ENCODE measurements at regions not wholly inside any gene's neighbourhood (a gene's known extent, or its start where the extent isn't known, plus 50 kb on each side); places are given as distances from the start of the nearest gene placed in this dataset.

- Histone ChIP-seq H3K36me3 (ENCODE audit: control insufficient read depth in 2 of 2, insufficient read depth in 1 of 2, low read length in 2 of 2) (no peaks in the 10 kb centered on the region), H3K27ac (ENCODE audit: extremely low read depth, low read depth, low read length) (no peak overlapping the region), H3K9me3 (ENCODE audit: control insufficient read depth, insufficient read depth, low read depth, low read length) (no peaks in the 10 kb centered on the region), H3K4me1 (ENCODE audit: control insufficient read depth, insufficient read depth, low read length) (no peaks in the 10 kb centered on the region), H3K4me3 (ENCODE audit: low read depth, low read length) (no peak overlapping the region)
- ChIA-PET CTCF (no interaction called here), POLR2A (no interaction called here)
- TF ChIP-seq ZNF701 (tag by site-specific recombination; IDR thresholded peaks at IDR 0.05) (no peak), EGR2 (tag by site-specific recombination; IDR thresholded peaks at IDR 0.05; ENCODE audit: low read depth) (no peak), KLF8 (tag by site-specific recombination; IDR thresholded peaks at IDR 0.05) (no peak), ZNF837 (tag by site-specific recombination; IDR thresholded peaks at IDR 0.05) (no peak), ZNF664 (tag by site-specific recombination; IDR thresholded peaks at IDR 0.05) (no peak), YY2 (tag by site-specific recombination; IDR thresholded peaks at IDR 0.05) (no peak), ZNF37A (tag by site-specific recombination; IDR thresholded peaks at IDR 0.05) (no peak), ZNF2 (tag by site-specific recombination; IDR thresholded peaks at IDR 0.05) (no peak), ZBTB1 (tag by site-specific recombination; IDR thresholded peaks at IDR 0.05) (no peak), GLI2 (tag by site-specific recombination; IDR thresholded peaks at IDR 0.05; ENCODE audit: borderline replicate concordance, low read depth) (no peak), ZNF19 (tag by site-specific recombination; IDR thresholded peaks at IDR 0.05; ENCODE audit: low read depth) (no peak), ZNF404 (tag by site-specific recombination; IDR thresholded peaks at IDR 0.05) (no peak), ZNF558 (tag by site-specific recombination; IDR thresholded peaks at IDR 0.05) (no peak), ZNF658 (tag by site-specific recombination; IDR thresholded peaks at IDR 0.05) (no peak), ZNF114 (tag by site-specific recombination; IDR thresholded peaks at IDR 0.05) (no peak), ZBTB26 (tag by site-specific recombination; optimal IDR thresholded peaks at IDR 0.05) (no peak), ZNF692 (tag by site-specific recombination; IDR thresholded peaks at IDR 0.05) (no peak)
- TF ChIP-seq, protein P1, sequence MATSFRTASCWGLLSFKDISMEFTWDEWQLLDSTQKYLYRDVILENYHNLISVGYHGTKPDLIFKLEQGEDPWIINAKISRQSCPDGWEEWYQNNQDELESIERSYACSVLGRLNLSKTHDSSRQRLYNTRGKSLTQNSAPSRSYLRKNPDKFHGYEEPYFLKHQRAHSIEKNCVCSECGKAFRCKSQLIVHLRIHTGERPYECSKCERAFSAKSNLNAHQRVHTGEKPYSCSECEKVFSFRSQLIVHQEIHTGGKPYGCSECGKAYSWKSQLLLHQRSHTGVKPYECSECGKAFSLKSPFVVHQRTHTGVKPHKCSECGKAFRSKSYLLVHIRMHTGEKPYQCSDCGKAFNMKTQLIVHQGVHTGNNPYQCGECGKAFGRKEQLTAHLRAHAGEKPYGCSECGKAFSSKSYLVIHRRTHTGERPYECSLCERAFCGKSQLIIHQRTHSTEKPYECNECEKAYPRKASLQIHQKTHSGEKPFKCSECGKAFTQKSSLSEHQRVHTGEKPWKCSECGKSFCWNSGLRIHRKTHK (tag by site-specific recombination; IDR thresholded peaks at IDR 0.05): no peak
Measured at GRCh38 chr3:187849016-187849654, 103.9 kb upstream of the BCL6 start.

DNA sequence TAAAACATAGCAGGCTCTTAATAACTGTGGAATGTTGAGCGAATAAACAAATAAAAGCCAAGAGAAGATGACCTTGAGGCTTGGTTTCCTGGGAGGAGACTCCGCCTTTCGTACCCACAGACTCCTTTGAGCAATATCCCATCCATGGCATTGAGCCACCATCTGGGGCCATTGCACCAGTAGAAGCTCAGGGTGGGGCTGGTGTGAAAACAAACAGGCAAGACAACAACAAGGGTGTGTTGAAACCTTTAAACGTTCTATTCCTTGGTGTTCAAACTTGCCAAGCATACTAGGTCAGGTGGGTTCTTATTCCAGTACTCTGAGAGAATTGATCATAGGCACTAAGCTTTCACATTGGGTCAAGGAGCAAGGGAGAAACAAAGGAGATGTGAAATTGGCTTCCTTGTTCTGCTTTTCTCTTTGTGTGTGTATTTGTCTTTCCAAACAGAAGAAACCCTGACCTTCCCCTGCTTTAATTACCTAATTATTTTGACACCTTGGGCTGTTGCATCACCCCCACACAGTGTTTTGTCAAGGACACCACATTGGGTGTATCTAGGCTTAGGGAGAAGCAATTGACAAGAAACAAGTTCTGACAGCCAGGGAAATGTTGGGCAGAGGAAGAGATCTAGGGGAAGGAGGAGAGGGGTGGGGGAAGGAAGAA, 105.1 kb upstream of the BCL6 start:
- no peaks in the 10 kb centered on the region for H3K4me1 ChIP-seq (ENCODE audit: control insufficient read depth, insufficient read depth, low read length)
- H3K27ac ChIP-seq (ENCODE audit: extremely low read depth, low read depth, low read length): no peak overlapping the region
- H3K9me3 ChIP-seq (ENCODE audit: control insufficient read depth, insufficient read depth, low read depth, low read length): no peaks in the 10 kb centered on the region
- POLR2A ChIA-PET: no interaction called here
- no peaks in the 10 kb centered on the region for H3K36me3 ChIP-seq (ENCODE audit: control insufficient read depth in 2 of 2, insufficient read depth in 1 of 2, low read length in 2 of 2)
- CTCF ChIA-PET: no interaction called here
- H3K4me3 ChIP-seq (ENCODE audit: low read depth, low read length): no peak overlapping the region
- TF ChIP-seq ZNF626 (tag by site-specific recombination; IDR thresholded peaks at IDR 0.05) (no peak), ZBTB49 (tag by site-specific recombination; IDR thresholded peaks at IDR 0.05; ENCODE audit: low read depth) (no peak), SCRT2 (tag by site-specific recombination; IDR thresholded peaks at IDR 0.05) (no peak), ZNF558 (tag by site-specific recombination; IDR thresholded peaks at IDR 0.05) (no peak), ZNF174 (tag by site-specific recombination; IDR thresholded peaks at IDR 0.05) (no peak), ZNF76 (tag by site-specific recombination; IDR thresholded peaks at IDR 0.05; ENCODE audit: borderline replicate concordance, low read depth) (no peak), ZNF514 (tag by site-specific recombination; IDR thresholded peaks at IDR 0.05) (no peak)
- TF ChIP-seq, protein P2, sequence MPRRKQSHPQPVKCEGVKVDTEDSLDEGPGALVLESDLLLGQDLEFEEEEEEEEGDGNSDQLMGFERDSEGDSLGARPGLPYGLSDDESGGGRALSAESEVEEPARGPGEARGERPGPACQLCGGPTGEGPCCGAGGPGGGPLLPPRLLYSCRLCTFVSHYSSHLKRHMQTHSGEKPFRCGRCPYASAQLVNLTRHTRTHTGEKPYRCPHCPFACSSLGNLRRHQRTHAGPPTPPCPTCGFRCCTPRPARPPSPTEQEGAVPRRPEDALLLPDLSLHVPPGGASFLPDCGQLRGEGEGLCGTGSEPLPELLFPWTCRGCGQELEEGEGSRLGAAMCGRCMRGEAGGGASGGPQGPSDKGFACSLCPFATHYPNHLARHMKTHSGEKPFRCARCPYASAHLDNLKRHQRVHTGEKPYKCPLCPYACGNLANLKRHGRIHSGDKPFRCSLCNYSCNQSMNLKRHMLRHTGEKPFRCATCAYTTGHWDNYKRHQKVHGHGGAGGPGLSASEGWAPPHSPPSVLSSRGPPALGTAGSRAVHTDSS (tag by site-specific recombination; IDR thresholded peaks at IDR 0.05): no peak
- TF ChIP-seq, protein P3, sequence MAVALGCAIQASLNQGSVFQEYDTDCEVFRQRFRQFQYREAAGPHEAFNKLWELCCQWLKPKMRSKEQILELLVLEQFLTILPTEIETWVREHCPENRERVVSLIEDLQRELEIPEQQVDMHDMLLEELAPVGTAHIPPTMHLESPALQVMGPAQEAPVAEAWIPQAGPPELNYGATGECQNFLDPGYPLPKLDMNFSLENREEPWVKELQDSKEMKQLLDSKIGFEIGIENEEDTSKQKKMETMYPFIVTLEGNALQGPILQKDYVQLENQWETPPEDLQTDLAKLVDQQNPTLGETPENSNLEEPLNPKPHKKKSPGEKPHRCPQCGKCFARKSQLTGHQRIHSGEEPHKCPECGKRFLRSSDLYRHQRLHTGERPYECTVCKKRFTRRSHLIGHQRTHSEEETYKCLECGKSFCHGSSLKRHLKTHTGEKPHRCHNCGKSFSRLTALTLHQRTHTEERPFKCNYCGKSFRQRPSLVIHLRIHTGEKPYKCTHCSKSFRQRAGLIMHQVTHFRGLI (tag by site-specific recombination; IDR thresholded peaks at IDR 0.05): no peak

All from HEK293 (cell line).